SK-N-MC (cell line): ENCODE measurements at regions not wholly inside any gene's neighbourhood (a gene's known extent, or its start where the extent isn't known, plus 50 kb on each side); places are given as distances from the start of the nearest gene placed in this dataset.

Source experiments
- EZH2 ChIP-seq: fragments of 200-600 bp; sonication (generic); IDR thresholded peaks from one replicate; pipeline ENCODE4 v1.6.1; 2017; ENCODE audit warnings: antibody characterized with exemption
- FOXP2 ChIP-seq: optimal IDR thresholded peaks from 2 replicates; pipeline ENCODE3; 2011; ENCODE audit warnings: mild to moderate bottlenecking, moderate library complexity; ENCODE audit not compliant: insufficient read depth; ENCODE audit errors: extremely low read length, control extremely low read depth
- POLR2AphosphoS5 ChIP-seq: IDR thresholded peaks from 2 replicates; pipeline ENCODE4 v1.6.1; 2012; ENCODE audit warnings: mild to moderate bottlenecking, low read depth, low read length, borderline replicate concordance

DNA sequence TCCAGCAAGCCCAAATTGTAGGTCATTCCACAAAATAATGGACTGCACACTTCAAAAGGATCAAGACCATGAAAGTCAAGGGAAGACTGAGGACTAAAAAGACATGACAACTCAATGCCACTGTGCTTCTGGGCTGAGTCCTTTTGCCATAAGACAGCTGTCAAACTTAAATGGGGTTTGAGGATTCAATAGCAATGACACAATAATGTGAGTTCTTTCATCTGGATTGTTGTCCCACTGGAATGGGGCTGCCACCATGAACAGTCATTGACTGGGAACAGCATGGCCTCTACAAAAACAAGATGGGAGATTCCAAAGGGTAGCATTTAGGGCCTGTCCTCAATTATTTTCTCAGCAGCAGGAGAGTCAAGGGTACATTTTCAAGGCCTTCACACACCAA is 118.5 kb downstream of the EN1 start:
- TF ChIP-seq EZH2 (no peak), POLR2AphosphoS5 (no peak), FOXP2 (no peak)
